Smooth muscle cell (in vitro differentiated cells): ENCODE measurements at regions not wholly inside any gene's neighbourhood (a gene's known extent, or its start where the extent isn't known, plus 50 kb on each side); places are given as distances from the start of the nearest gene placed in this dataset.
"Not testable (repeated sequence)": the region's sequence is repeated elsewhere in the genome, so short reads cannot be mapped to it uniquely, and the experiment has no call there.

Experiments
- DNase-seq: peaks from one replicate; lab custom pipeline; 2025; ENCODE audit not compliant: unreplicated experiment; lab: John Stamatoyannopoulos, UW
- H2AFZ ChIP-seq: fragments of 200-600 bp; sonication (generic); 2 replicates; pipeline ENCODE4 v1.6.0; 2016; ENCODE audit warnings: antibody characterized with exemption, low read depth, mild to moderate bottlenecking
- H3F3A ChIP-seq: fragments of 200-600 bp; sonication (generic); 2 replicates; pipeline ENCODE4 v1.6.0; 2017; ENCODE audit warnings: antibody characterized with exemption, low read depth
- H3K27ac ChIP-seq: fragments of 200-600 bp; sonication (generic); 2 replicates; pipeline ENCODE4 v1.5.1; 2016; ENCODE audit warnings: low read depth, mild to moderate bottlenecking
- H3K27me3 ChIP-seq: fragments of 200-600 bp; sonication (generic); 2 replicates; pipeline ENCODE4 v1.6.1; 2016; ENCODE audit warnings: low read depth, mild to moderate bottlenecking
- H3K36me3 ChIP-seq: fragments of 200-600 bp; sonication (generic); 2 replicates; pipeline ENCODE4 v1.5.1; 2016; ENCODE audit warnings: low read depth
- H3K4me1 ChIP-seq: fragments of 200-600 bp; sonication (generic); 2 replicates; pipeline ENCODE4 v1.5.1; 2016; ENCODE audit warnings: low read depth
- H3K4me2 ChIP-seq: fragments of 200-600 bp; sonication (generic); 2 replicates; pipeline ENCODE4 v1.6.0; 2016; ENCODE audit warnings: mild to moderate bottlenecking
- H3K4me3 ChIP-seq: fragments of 200-600 bp; sonication (generic); 2 replicates; pipeline ENCODE4 v1.5.1; 2016; ENCODE audit warnings: mild to moderate bottlenecking
- H3K79me2 ChIP-seq: fragments of 200-600 bp; sonication (generic); 2 replicates; pipeline ENCODE4 v1.6.0; 2016; ENCODE audit warnings: low read depth, mild to moderate bottlenecking
- H3K9ac ChIP-seq: fragments of 200-600 bp; sonication (generic); 2 replicates; pipeline ENCODE4 v1.6.0; 2016; ENCODE audit warnings: low read depth
- H3K9me3 ChIP-seq: fragments of 200-600 bp; sonication (generic); replicated peaks from 2 replicates; pipeline ENCODE4 v1.5.1; 2016; ENCODE audit warnings: low read depth
- H4K20me1 ChIP-seq: fragments of 200-600 bp; sonication (generic); 2 replicates; pipeline ENCODE4 v1.6.0; 2016; ENCODE audit warnings: low read depth
- WGBS: methylation state at CpG from one replicate; pipeline ENCODE4 v1.1.7; 2016; ENCODE audit warnings: low lambda C conversion rate; 5-methylcytosine and 5-hydroxymethylcytosine counted together
- TF ChIP-seq, protein P1 (sequence below): fragments of 200-600 bp; sonication (generic); IDR thresholded peaks from 2 replicates; pipeline ENCODE4 v1.5.1; 2017; ENCODE audit warnings: borderline replicate concordance, mild to moderate bottlenecking, antibody characterized with exemption; ENCODE audit not compliant: insufficient read depth, poor library complexity, severe bottlenecking

DNA sequence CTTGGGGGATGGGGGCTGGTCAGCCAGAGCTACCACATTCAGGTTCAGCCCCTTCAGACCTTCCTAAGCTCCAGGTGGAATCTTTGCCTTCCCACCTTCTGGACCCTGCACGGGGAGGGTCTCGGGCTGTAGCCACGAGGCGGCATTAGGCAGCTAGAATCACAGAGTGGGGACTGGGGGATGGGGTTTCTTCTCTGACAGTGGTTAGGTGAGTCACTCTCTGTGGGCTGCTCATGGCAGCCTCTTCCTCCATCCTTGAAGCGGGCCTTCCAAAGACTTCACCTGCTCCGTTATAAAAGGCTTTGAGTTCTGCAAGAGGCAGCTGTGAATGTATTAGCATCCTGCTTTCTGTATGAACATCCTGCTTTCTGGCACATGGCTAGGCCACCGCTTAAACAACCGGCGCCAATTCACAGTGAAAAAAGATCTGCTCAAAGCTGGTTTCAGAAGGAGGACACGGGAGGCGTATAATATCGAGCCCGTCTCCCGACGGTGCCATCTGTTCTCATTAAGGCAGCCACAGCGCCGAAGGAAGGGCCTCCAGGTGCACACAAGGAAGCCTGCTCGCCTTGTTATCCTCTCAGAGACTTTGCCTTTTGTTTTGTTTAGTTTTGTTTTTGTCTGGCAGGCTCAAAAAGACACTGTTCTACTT, 74.3 kb upstream of the IGFBP7 start:
- Histone ChIP-seq H3K9ac (no peak overlapping the region), H3K4me1 (no peaks in the 10 kb centered on the region), H3K27me3 (no peaks in the 10 kb centered on the region), H3K36me3 (no peaks in the 10 kb centered on the region), H2AFZ (no peak overlapping the region), H3K4me3 (no peak overlapping the region), H3K9me3 (no peaks in the 10 kb centered on the region), H3K4me2 (no peak overlapping the region), H3F3A (no peaks in the 10 kb centered on the region), H3K27ac (no peak overlapping the region), H3K79me2 (no peaks in the 10 kb centered on the region), H4K20me1 (no peaks in the 10 kb centered on the region)
- 89% methylated on average over 18 of the region's 18 CpGs for WGBS
- TF ChIP-seq, protein P1, sequence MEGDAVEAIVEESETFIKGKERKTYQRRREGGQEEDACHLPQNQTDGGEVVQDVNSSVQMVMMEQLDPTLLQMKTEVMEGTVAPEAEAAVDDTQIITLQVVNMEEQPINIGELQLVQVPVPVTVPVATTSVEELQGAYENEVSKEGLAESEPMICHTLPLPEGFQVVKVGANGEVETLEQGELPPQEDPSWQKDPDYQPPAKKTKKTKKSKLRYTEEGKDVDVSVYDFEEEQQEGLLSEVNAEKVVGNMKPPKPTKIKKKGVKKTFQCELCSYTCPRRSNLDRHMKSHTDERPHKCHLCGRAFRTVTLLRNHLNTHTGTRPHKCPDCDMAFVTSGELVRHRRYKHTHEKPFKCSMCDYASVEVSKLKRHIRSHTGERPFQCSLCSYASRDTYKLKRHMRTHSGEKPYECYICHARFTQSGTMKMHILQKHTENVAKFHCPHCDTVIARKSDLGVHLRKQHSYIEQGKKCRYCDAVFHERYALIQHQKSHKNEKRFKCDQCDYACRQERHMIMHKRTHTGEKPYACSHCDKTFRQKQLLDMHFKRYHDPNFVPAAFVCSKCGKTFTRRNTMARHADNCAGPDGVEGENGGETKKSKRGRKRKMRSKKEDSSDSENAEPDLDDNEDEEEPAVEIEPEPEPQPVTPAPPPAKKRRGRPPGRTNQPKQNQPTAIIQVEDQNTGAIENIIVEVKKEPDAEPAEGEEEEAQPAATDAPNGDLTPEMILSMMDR, result no peak
- no peak for DNase-seq

DNA sequence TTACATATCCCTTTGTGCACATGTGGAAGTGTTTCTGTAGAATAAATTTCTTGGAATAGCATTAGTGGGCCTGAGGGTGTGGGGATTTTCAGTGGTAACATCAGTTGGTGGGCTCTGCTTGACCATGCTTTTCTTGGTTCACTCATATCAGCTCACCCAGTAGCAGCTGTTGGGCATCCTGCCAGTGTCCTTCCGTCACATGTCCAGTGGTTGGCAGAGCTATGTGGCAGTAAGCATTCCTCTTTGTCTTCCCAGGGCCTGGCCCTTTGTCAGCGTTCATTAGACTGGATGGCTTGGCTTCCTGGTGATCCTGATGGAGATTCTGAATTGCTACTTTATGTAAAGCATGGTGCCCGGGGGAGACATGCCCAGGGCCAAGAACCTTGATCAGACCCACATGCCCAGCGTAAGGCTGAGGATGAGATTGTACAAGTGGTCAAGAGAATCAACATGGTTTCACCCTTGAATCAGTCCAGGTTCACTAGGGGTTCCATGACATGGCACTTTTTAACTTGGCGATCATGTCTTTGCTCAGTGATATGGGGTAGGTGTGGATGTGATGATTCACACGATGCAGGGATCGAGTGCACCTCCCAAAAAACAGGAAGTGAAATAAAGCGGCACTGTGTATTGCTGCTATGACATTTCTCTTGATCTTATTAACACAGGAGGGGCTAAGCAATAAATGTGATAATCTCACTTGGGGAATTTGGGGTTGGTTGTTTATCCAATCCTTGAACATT, 72.1 kb upstream of the IGFBP7 start:
- H3K4me2 ChIP-seq, result no peak overlapping the region

DNA sequence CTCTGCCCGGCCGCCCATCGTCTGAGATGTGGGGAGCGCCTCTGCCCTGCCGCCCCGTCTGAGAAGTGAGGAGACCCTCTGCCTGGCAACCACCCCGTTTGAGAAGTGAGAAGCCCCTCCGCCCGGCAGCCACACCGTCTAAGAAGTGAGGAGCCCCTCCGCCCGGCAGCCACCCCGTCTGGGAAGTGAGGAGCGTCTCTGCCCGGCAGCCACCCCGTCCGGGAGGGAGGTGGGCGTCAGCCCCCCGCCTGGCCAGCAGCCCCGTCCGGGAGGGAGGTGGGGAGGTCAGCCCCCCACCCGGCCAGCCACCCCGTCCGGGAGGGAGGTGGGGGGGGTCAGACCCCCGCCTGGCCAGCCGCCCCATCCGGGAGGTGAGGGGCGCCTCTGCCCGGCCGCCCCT, 63.0 kb upstream of the IGFBP7 start:
- H2AFZ ChIP-seq, H3K4me2 ChIP-seq, H3K27me3 ChIP-seq, H4K20me1 ChIP-seq, H3K9me3 ChIP-seq, H3K9ac ChIP-seq, DNase-seq, H3K79me2 ChIP-seq, H3K36me3 ChIP-seq, H3K27ac ChIP-seq, H3F3A ChIP-seq, H3K4me1 ChIP-seq, H3K4me3 ChIP-seq: not testable (repeated sequence)
- WGBS, result 97% methylated on average over 12 of the region's 30 CpGs

More for the DNA sequence above, 72.1 kb upstream of the IGFBP7 start:
- 96% methylated on average over 8 of the region's 8 CpGs for WGBS
- Histone ChIP-seq H2AFZ (no peak overlapping the region), H3K4me3 (no peak overlapping the region), H3K79me2 (no peaks in the 10 kb centered on the region), H3K27ac (no peak overlapping the region), H3F3A (no peaks in the 10 kb centered on the region), H3K36me3 (no peaks in the 10 kb centered on the region), H3K9me3 (no peaks in the 10 kb centered on the region), H3K27me3 (no peaks in the 10 kb centered on the region), H4K20me1 (no peaks in the 10 kb centered on the region), H3K4me1 (no peaks in the 10 kb centered on the region), H3K9ac (no peak overlapping the region)
- TF ChIP-seq, protein P1, result no peak
- no peak for DNase-seq

DNA sequence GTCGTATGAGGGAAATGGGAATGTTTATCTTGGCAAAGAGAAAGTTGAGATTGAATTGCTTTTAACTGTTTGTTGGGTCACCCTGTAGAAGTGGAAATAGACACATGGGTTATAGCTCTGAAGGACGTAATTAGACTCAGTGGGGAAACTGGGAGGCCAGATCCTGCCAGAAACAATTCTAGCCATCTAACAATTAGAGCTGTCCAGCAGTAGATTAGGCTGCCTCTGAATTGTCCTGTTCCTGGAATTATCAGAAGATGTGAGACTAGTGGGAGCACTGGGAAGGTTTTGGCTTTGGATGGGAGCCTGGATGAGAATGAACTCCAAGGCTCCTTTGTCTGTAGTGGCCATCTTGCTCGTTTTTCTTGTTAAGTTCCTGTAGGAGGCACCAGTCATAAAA, 61.9 kb upstream of the IGFBP7 start:
- H3K79me2 ChIP-seq, result no peaks in the 10 kb centered on the region
- TF ChIP-seq, protein P1, result no peak
- H2AFZ ChIP-seq, result no peak overlapping the region
- H3K4me1 ChIP-seq, result no peaks in the 10 kb centered on the region
- no peaks in the 10 kb centered on the region for H3K27me3 ChIP-seq
- H3K36me3 ChIP-seq, result no peaks in the 10 kb centered on the region
- no peaks in the 10 kb centered on the region for H3K9me3 ChIP-seq
- H3K27ac ChIP-seq, result no peak overlapping the region
- H3K9ac ChIP-seq, result no peak overlapping the region
- no peaks in the 10 kb centered on the region for H3F3A ChIP-seq
- no peaks in the 10 kb centered on the region for H4K20me1 ChIP-seq
- no peak for DNase-seq
- no peak overlapping the region for H3K4me2 ChIP-seq
- 88% methylated on average over 3 of the region's 3 CpGs for WGBS
- H3K4me3 ChIP-seq, result no peak overlapping the region
